Prostate gland (tissue), 2 donors: ENCODE measurements at regions not wholly inside any gene's neighbourhood (a gene's known extent, or its start where the extent isn't known, plus 50 kb on each side); places are given as distances from the start of the nearest gene placed in this dataset.

ENCODE experiments used
- DNase-seq: peaks from one replicate; pipeline ENCODE4 v3.0.0-alpha.2; 2019; ENCODE audit warnings: low spot score
- H3K27ac ChIP-seq, 2 donors: fragments of 200-600 bp; sonication (generic); 2 replicates each; pipeline ENCODE4 v1.5.1; 2017 to 2019
- H3K27me3 ChIP-seq: fragments of 200-600 bp; sonication (generic); replicated peaks from 2 replicates; pipeline ENCODE4 v1.5.1; 2019; ENCODE audit not compliant: insufficient read depth
- H3K36me3 ChIP-seq, 2 donors: fragments of 200-600 bp; sonication (generic); 1 replicate in 1 of 2; 2 replicates in 1 of 2; pipeline versions ENCODE4 v1.5.1 to v1.8.1; 2017 to 2019
- H3K4me1 ChIP-seq: fragments of 200-600 bp; sonication (generic); replicated peaks from 2 replicates; pipeline ENCODE4 v1.5.1; 2019
- H3K4me3 ChIP-seq, 2 donors: fragments of 200-600 bp; sonication (generic); 2 replicates each; pipeline ENCODE4 v1.5.1; 2017 to 2019
- H3K9me3 ChIP-seq: fragments of 200-600 bp; sonication (generic); 2 replicates; pipeline ENCODE4 v1.5.1; 2017
- POLR2A ChIP-seq: fragments of 450-650 bp; IDR thresholded peaks from one replicate; pipeline ENCODE4 v1.6.1; 2016; ENCODE audit warnings: antibody characterized with exemption, mild to moderate bottlenecking
- POLR2AphosphoS5 ChIP-seq: sonication (generic); formaldehyde crosslinking; IDR thresholded peaks from one replicate; pipeline ENCODE4 v1.6.1; 2017; ENCODE audit warnings: antibody characterized with exemption
- WGBS: methylation state at CpG from one replicate; pipeline ENCODE4 v1.1.5; 2018; 5-methylcytosine and 5-hydroxymethylcytosine counted together
- intact Hi-C: fragments of 100-400 bp; cut with DNase I; formaldehyde crosslinking; loops from one replicate; pipeline ENCODE4 v1.14.2; 2022
- TF ChIP-seq, protein P1 (sequence below), 4 experiments: fragments of 200-600 bp in 2 of 4; fragments of 450-650 bp in 2 of 4; sonication (generic) in 2 of 4; IDR thresholded peaks; 1 replicate in 3 of 4; 2 replicates in 1 of 4; pipeline ENCODE4 v1.5.1; 2016 to 2019; ENCODE audit warnings: antibody characterized with exemption in 4 of 4, mild to moderate bottlenecking in 2 of 4, moderate library complexity in 2 of 4

DNA sequence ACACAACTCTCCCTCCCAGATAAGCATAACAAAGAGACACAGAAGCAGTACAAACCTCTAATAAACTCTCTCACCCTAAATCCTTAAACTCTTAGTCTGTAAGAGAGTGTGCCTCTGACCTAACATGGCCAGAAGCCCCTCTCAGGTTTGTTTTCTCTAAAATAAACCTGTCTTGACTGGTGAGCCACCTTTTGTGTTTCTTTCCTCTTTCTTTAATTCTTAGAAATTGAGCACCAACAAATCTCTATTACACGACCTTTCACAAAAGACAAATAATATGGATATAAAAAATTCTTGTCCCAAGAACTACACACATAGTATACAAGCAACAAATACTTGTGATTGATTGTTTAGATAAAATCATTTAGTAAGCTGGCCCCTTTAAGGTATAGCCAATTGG, 573.7 kb downstream of the EPHA5 start:
- Histone ChIP-seq H3K4me1 (no peaks in the 10 kb centered on the region), H3K36me3 (no peaks in the 10 kb centered on the region), H3K27ac (no peak overlapping the region), H3K27me3 (no peaks in the 10 kb centered on the region), H3K4me3 (no peak overlapping the region), H3K9me3 (no peaks in the 10 kb centered on the region)
- intact Hi-C loops = no loop called here
- 42% methylated on average over 1 of the region's 1 CpG for WGBS
- no peak for DNase-seq
- TF ChIP-seq, protein P1, sequence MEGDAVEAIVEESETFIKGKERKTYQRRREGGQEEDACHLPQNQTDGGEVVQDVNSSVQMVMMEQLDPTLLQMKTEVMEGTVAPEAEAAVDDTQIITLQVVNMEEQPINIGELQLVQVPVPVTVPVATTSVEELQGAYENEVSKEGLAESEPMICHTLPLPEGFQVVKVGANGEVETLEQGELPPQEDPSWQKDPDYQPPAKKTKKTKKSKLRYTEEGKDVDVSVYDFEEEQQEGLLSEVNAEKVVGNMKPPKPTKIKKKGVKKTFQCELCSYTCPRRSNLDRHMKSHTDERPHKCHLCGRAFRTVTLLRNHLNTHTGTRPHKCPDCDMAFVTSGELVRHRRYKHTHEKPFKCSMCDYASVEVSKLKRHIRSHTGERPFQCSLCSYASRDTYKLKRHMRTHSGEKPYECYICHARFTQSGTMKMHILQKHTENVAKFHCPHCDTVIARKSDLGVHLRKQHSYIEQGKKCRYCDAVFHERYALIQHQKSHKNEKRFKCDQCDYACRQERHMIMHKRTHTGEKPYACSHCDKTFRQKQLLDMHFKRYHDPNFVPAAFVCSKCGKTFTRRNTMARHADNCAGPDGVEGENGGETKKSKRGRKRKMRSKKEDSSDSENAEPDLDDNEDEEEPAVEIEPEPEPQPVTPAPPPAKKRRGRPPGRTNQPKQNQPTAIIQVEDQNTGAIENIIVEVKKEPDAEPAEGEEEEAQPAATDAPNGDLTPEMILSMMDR (IDR thresholded peaks at IDR 0.05) = no peak
- TF ChIP-seq POLR2A (no peak), POLR2AphosphoS5 (no peak)

DNA sequence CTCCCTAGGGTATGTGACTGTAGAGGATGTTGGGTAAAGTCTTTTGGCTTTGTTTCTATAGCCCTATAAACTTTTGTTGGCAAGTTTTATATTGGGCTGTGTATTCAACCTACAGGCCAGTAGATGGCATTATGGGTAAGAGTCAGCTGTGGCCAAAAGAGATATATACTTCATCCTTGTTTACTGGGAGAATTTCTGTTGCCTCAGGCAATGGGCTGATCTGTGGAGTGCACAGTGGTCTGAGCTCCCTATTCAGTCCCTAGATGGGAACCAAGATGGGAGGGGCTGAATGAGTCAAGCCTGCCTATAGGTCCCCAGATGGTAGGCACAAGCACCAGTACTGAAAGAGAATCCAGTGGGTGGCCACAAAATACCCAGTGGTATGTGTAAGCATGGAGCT, 580.6 kb downstream of the EPHA5 start:
- Histone ChIP-seq H3K9me3 (no peaks in the 10 kb centered on the region), H3K36me3 (no peaks in the 10 kb centered on the region), H3K4me3 (no peak overlapping the region), H3K27ac (no peak overlapping the region), H3K27me3 (no peaks in the 10 kb centered on the region), H3K4me1 (no peaks in the 10 kb centered on the region)
- intact Hi-C loops = no loop called here
- no peak for DNase-seq
- TF ChIP-seq, protein P1 (IDR thresholded peaks at IDR 0.05) = no peak

DNA sequence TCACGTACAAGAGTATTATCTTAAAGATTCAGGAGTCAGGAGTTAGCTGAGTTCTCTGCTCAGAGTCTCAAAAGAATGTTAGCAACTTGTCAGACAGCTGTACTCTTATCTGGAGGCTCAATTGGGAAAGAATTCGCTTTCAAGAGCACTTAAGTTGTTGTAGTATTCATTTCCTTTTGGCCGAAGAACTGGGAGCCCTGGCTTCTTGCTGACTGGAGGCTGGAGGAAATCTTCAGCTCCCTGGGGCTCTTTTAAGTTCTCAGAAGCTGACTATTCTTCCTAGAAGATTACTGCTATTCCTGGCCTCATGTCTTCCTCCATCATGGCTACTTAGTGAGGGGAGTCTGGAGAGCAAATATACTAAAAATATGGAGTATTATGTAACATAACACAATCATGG, 587.2 kb downstream of the EPHA5 start:
- H3K36me3 ChIP-seq = no peaks in the 10 kb centered on the region
- no peaks in the 10 kb centered on the region for H3K4me1 ChIP-seq
- DNase-seq = no peak
- no peak overlapping the region for H3K27ac ChIP-seq
- no peaks in the 10 kb centered on the region for H3K9me3 ChIP-seq
- TF ChIP-seq, protein P1 (IDR thresholded peaks at IDR 0.05) = no peak
- TF ChIP-seq POLR2A (no peak), POLR2AphosphoS5 (no peak)
- intact Hi-C loops = no loop called here
- WGBS = 62% methylated on average over 3 of the region's 3 CpGs
- no peaks in the 10 kb centered on the region for H3K27me3 ChIP-seq
- H3K4me3 ChIP-seq = no peak overlapping the region

DNA sequence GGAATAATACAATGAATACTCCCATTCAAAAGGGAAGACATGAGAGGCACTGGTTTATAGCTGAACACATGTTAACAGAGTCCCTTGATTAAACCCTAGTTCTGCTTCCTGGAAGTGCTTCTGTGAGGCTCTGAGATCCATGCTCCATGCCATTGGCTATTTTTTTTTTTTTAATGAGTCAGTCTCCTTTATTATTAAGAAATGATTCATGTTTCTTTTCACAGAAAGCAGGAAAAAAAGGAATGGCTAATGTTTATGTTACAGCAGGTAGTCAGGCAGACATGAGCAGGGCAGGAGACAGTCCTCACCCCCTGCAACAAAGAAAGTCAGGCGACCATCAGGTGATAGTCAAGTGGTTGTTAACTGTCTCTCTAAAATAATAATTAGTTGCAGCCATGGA, 598.7 kb downstream of the EPHA5 start:
- H3K27ac ChIP-seq = no peak overlapping the region
- DNase-seq = no peak
- H3K4me1 ChIP-seq = no peaks in the 10 kb centered on the region
- no peak for TF ChIP-seq POLR2A
- 70% methylated on average over 1 of the region's 1 CpG for WGBS
- H3K27me3 ChIP-seq = no peaks in the 10 kb centered on the region
- no peak overlapping the region for H3K4me3 ChIP-seq
- H3K9me3 ChIP-seq = no peaks in the 10 kb centered on the region
- intact Hi-C loops = no loop called here
- no peaks in the 10 kb centered on the region for H3K36me3 ChIP-seq

DNA sequence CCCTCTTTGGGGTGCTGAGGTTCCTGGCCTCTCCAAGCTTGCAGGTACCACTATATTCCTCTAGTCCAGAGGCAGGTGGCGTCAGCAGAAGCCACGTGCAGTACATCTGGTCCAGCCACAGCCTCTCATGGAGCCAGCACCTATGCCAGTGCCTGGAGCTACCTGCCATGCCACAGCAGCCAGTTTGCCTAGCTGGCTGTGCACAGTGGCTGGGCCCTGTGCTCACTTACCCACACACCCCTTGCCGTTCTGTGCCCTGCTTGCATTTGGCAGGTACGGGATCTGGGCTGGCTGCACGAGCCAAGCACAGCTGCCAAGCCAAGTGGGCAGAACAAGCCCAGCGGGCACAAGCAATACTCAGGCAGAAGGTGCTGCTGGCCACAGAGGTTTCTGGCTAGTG, 601.1 kb downstream of the EPHA5 start:
- TF ChIP-seq POLR2AphosphoS5 (no peak), POLR2A (no peak)
- TF ChIP-seq, protein P1 (IDR thresholded peaks at IDR 0.05) = no peak
- intact Hi-C loops = no loop called here
- H3K4me1 ChIP-seq = no peaks in the 10 kb centered on the region

DNA sequence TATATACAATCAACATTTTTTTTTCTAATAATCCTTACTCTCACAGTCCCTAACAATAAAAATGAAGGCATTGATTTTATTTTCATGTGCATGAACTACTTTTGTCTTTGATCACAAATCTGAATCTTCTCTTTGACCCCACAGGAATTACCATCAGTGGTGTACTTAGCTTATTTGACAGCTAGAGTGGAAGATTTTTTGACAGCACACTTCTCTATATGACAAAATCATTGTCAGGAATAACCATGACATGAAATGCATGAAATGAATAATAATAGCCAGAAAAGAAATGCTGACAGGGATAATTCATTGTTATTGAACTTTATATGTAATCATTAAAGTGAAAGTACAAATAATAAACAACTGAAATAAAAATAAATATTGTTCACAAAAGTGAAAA, 604.2 kb downstream of the EPHA5 start:
- TF ChIP-seq POLR2AphosphoS5 (no peak), POLR2A (no peak)
- TF ChIP-seq, protein P1 (IDR thresholded peaks at IDR 0.05) = no peak

More for the DNA sequence above, 601.1 kb downstream of the EPHA5 start:
- Histone ChIP-seq H3K27me3 (no peaks in the 10 kb centered on the region), H3K4me3 (no peak overlapping the region), H3K27ac (no peak overlapping the region), H3K36me3 (no peaks in the 10 kb centered on the region), H3K9me3 (no peaks in the 10 kb centered on the region)
- 59% methylated on average over 6 of the region's 6 CpGs for WGBS
- DNase-seq = no peak

More for the DNA sequence above, 604.2 kb downstream of the EPHA5 start:
- DNase-seq = no peak
- Histone ChIP-seq H3K4me1 (no peaks in the 10 kb centered on the region), H3K27ac (no peak overlapping the region), H3K9me3 (no peaks in the 10 kb centered on the region), H3K36me3 (no peaks in the 10 kb centered on the region), H3K4me3 (no peak overlapping the region), H3K27me3 (no peaks in the 10 kb centered on the region)
- intact Hi-C loops = no loop called here
